HG02678 (cell line): ENCODE measurements at regions not wholly inside any gene's neighbourhood (a gene's known extent, or its start where the extent isn't known, plus 50 kb on each side); places are given as distances from the start of the nearest gene placed in this dataset.

Experiments
- ATAC-seq: cut with Tn5 transposase; IDR thresholded peaks from one replicate; pipeline ENCODE4 v1.9.1; 2021; ENCODE audit warnings: mild to moderate bottlenecking, moderate library complexity; ENCODE audit not compliant: unreplicated experiment

GRCh38 chr9:1461812-1462211 lies 411.7 kb downstream of the DMRT2 start:
- ATAC-seq = no peak

DNA sequence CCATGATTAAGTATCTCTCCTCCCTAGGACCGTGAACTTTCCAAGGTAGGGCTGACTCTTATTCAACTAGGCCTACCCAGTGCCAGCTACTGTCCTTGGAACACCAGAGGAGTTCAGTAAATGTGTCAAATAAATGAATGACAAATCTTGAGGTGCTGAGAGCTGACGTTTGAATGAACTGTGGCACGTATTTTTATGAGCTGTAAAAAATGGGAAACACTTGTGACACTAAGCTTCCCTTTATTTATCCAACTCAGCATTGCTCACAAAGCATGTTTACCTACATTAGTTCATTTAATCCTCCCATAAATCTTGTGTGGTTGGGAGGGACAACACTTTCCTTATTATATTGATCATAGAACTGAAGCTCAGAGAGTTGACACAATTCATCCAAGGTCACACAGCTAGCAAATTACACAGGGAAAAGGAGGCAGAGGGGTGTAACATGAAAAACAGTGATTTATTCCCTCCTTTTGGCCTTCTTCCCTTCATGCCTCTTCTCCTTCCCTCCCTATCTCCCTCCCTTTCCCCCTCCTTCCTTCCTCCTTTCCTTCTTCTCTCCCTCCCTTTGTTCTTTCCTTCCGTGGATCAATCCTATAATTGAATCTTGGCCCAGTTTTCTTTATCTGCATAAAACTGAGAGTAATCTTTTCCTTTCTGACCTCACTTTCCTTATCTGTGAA lies 412.6 kb downstream of the DMRT2 start:
- no peak for ATAC-seq

GRCh38 chr9:1469996-1470395 lies 419.8 kb downstream of the DMRT2 start:
- ATAC-seq = peak; percentile 89

DNA sequence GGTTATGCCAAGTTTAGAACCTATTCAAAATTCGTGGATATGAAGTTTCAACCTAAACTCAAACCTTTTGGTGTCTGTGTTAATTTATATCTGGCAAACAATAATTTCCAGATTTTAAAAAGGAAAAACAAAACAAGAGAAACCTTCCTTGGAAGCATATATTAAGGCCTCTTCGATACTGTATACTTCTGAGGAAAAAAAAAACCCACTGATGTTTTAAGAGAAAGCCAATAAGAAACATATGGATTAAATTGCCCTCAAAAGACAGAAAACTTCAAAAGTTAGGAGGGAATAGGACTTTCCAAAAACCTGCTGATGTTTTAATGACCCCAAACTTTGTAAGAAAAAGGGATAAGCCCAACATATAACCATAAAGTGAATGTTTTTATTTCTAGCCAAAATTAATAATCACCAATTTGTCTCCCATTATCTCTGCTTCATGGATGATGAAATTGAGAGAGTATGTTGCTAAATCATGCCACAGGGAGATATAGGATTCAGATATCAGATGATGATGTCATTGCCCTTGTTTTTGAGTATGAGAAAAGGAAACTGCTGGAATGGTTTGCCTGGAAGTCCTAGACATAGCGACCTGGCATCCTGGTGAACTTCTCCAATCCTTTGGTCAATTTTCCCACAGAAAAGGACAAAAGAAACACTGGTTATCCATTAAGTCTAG lies 423.9 kb downstream of the DMRT2 start:
- ATAC-seq = no peak

DNA sequence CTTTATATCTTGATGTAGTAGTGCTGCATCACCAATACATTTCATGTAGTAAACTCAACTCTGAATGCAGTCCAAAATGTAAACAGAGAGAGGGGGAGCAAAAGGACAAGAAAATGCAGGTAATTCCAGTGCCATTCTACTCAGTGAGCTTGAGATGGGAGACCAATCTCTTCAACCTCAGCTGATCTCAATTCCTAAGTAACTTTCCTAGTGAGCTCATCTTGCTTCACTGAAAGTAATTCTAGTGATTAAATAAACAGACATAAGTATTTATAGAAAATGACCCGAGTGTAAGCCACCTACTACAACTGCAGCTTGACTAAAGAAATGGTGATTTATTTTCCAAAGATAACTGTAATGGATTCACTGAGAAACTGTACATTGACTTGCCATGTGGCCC lies 424.5 kb downstream of the DMRT2 start:
- ATAC-seq = no peak

- ATAC-seq = peak; percentile 81
Observed at GRCh38 chr9:1490341-1491232, 440.4 kb downstream of the DMRT2 start.

GRCh38 chr9:1492156-1492555 lies 442.0 kb downstream of the DMRT2 start:
- ATAC-seq = no peak

- ATAC-seq = no peak
Observed at GRCh38 chr9:1495282-1496030, 445.3 kb downstream of the DMRT2 start.

DNA sequence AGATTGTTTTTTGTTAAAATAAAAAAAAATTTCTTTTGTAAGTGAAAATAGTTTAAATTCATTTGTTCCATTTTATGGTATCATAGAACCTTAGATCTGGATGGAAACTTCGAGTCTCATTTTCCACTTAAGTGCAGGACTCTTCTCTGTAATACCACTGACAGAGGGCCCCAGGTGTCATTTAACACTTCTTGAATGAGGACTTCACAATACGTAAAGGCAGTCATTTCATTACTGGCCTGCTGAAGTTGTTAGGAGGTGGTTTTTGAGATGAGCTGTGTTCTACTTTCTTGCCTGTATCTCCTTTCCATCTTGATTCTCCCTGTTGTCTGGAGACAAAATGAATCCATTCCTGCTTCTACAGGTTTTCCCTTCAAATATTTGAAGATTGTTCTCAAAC lies 455.3 kb downstream of the DMRT2 start:
- ATAC-seq = no peak

- no peak for ATAC-seq
Observed at GRCh38 chr9:1510712-1511111, 460.6 kb downstream of the DMRT2 start.

DNA sequence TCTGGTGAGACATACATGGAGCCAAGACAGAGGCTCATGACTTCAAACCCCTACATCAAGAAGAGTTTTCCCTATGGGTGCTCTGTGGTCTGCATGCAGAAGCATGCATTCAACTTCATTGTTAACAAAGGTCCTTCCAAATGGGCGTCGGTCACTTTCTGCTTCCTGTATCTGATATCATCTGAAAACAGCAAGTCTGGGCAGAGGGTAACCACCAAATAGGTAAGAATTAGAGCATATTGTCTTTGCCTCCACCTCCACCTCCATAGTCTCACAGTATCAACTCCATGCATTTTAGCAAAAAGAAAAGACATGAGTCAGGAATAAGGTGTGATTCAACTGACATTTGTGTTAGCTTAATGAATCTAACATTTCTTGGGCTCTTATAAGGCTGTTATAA lies 462.9 kb downstream of the DMRT2 start:
- ATAC-seq = no peak

DNA sequence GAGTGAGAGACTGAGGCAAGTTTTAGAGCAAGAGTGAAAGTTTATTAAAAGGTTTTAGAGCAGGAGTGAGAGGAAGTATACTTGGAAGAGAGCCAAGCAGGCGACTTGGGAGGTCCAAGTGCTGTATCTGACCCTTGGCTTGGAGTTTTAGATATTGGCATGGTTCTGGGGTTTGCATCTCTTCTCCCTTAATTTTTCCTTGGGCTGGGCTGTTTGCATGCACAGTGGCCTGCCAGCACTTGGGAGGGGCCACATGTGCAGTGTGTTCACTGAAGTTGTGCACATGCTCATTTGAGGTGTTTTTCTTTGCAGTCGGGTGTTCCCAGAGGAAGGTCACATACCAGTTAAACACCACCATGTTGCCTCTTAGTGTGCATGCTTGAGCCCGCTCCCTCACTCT lies 464.1 kb downstream of the DMRT2 start:
- no peak for ATAC-seq

GRCh38 chr9:1514776-1515363 lies 464.7 kb downstream of the DMRT2 start:
- ATAC-seq = no peak

GRCh38 chr9:1515557-1515956 lies 465.4 kb downstream of the DMRT2 start:
- no peak for ATAC-seq

DNA sequence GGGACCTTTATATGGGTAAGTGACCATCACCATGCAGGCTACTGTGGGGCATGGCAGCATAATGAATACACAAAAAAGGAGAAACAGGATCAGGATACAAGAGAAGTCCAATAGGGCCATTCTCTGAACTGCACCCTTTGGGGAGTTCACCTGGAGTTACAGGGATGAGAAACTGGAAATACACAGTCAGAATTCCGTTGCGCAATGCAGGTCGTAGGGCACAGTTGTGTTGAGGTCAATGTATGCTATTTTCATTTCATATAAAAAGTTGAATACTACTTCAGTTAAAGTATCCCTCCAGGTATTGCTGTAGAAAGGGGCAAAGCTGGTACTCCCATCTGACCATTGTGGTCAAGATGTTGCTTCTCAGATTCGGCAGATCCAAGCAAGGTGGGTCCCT lies 471.4 kb downstream of the DMRT2 start:
- ATAC-seq = no peak

- peak; percentile 64 for ATAC-seq
Observed at GRCh38 chr9:1522219-1522767, 472.1 kb downstream of the DMRT2 start.

DNA sequence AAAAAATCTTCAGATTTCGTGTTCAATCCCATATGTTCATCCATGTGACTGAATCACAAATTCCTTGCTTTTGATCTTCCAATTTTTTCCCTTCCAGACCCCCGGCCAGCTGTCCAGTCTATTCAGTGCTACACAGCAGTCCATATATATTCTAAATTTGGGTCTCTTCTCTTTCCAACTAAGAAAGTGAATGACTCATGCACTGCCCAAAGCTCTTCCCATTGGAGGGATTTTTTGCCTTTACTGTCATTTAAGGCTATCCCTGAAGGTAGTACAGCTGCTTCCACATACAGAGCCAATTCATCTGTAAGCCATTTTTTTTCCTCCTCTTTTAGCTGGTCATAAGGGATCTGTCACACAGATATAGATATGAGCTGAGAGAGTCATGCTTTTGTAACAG lies 478.3 kb downstream of the DMRT2 start:
- ATAC-seq = no peak

- no peak for ATAC-seq
Observed at GRCh38 chr9:1530696-1531095, 480.5 kb downstream of the DMRT2 start.

GRCh38 chr9:1531424-1531823 lies 481.3 kb downstream of the DMRT2 start:
- ATAC-seq = no peak

- ATAC-seq = no peak
Observed at GRCh38 chr9:1532171-1532570, 482.0 kb downstream of the DMRT2 start.
